Spinal cord (tissue), 9 donors: ENCODE measurements at regions not wholly inside any gene's neighbourhood (a gene's known extent, or its start where the extent isn't known, plus 50 kb on each side); places are given as distances from the start of the nearest gene placed in this dataset.

Experiments used
- DNase-seq, 6 donors: peaks; one replicate each; pipeline versions ENCODE4 v3.0.0 to v3.0.0-alpha.2; 2013 to 2015; ENCODE audit warnings: low spot score in 6 of 6, low read depth in 4 of 6
- H3K27ac ChIP-seq: one replicate; pipeline ENCODE4 v1.5.1; 2013; ENCODE audit warnings: low read depth, low read length, control low read depth
- H3K27me3 ChIP-seq: one replicate; pipeline ENCODE4 v1.6.1; 2013; ENCODE audit warnings: low read length; ENCODE audit not compliant: control insufficient read depth, insufficient read depth
- H3K36me3 ChIP-seq: one replicate; pipeline ENCODE4 v1.6.1; 2013; ENCODE audit warnings: low read length; ENCODE audit not compliant: control insufficient read depth, insufficient read depth
- H3K4me1 ChIP-seq: one replicate; pipeline ENCODE4 v1.6.1; 2013; ENCODE audit warnings: low read length; ENCODE audit not compliant: control insufficient read depth, insufficient read depth
- H3K4me3 ChIP-seq: one replicate; pipeline ENCODE4 v1.5.1; 2013; ENCODE audit warnings: low read depth, low read length, control low read depth
- H3K9me3 ChIP-seq: one replicate; pipeline ENCODE4 v1.6.1; 2013; ENCODE audit warnings: low read length; ENCODE audit not compliant: control insufficient read depth, insufficient read depth
- WGBS: methylation state at CpG from one replicate; pipeline ENCODE4 v1.1.5; 2013; ENCODE audit warnings: missing lambda C conversion rate; ENCODE audit not compliant: insufficient coverage; 5-methylcytosine and 5-hydroxymethylcytosine counted together
- donor health status: healthy.

DNA sequence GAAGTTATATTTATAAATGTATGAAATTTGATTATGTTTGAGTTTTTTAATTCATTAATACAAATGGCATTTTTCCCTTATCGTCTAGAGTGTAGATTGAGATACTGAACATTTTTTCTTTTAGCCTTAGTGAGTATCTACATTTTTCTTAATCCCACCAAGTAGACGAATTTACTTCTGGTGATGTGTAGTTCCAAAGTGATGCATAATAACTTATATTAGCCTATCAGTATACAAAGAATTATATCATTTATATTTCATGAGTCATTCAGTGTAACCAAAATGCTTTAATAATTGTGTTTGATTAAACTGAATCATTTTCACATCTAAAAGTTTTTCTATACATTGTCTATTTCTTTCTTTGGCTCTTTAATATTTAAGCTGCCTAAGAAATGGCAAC is 745.6 kb upstream of the LUZP2 start:
- no CpG with 5 or more reads among the region's 2 CpGs for WGBS
- no peaks in the 10 kb centered on the region for H3K27me3 ChIP-seq

DNA sequence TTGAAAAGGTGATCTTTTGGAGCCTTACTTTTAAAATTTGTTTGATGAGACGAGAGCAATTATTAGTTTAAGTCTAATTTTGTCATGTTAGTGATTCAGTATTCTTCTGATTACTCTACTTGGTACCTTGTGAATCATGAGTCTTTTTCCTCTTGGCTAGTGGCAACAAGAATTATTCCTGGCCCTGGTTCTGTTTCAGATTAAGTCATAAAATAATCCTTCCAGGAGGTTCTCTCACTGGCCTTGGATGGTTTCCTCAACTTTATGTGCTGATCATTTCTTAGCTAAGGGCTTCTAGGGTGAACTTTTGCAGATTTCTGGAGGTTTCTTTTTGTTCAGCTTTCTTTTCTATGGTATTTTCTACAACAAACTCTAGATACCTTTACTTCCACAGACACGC is 741.8 kb upstream of the LUZP2 start:
- DNase-seq = no peak
- Histone ChIP-seq H3K9me3 (no peaks in the 10 kb centered on the region), H3K27ac (no peak overlapping the region), H3K27me3 (no peaks in the 10 kb centered on the region), H3K4me3 (no peak overlapping the region), H3K4me1 (no peaks in the 10 kb centered on the region), H3K36me3 (no peaks in the 10 kb centered on the region)
- no CpG with 5 or more reads among the region's 2 CpGs for WGBS

More for the DNA sequence above, 745.6 kb upstream of the LUZP2 start:
- no peak for DNase-seq
- no peak overlapping the region for H3K4me3 ChIP-seq
- H3K27ac ChIP-seq = no peak overlapping the region
- no peaks in the 10 kb centered on the region for H3K36me3 ChIP-seq
- no peaks in the 10 kb centered on the region for H3K9me3 ChIP-seq
- no peaks in the 10 kb centered on the region for H3K4me1 ChIP-seq

DNA sequence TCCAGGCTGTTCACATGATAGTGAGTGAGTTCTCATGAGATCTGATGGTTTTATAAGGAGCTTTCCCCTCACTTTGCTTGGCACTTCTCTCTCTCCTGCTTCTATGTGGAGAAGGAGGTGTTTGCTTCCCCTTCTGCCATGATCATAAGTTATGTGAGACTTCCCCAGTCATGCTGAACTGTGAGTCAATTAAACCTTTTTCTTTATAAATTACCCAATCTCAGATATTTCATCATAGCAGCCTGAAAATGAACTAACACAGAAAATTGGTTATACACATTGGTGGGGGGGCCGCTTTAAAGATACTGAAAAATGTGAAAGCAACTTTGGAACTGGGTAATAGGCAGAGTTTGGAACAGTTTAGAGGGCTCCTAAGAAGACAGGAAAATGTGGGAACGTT is 741.1 kb upstream of the LUZP2 start:
- no peak overlapping the region for H3K4me3 ChIP-seq
- H3K9me3 ChIP-seq = no peaks in the 10 kb centered on the region
- 55% methylated on average over 1 of the region's 2 CpGs for WGBS
- DNase-seq = no peak
- H3K27me3 ChIP-seq = no peaks in the 10 kb centered on the region
- H3K4me1 ChIP-seq = no peaks in the 10 kb centered on the region
- H3K36me3 ChIP-seq = no peaks in the 10 kb centered on the region
- H3K27ac ChIP-seq = no peak overlapping the region

DNA sequence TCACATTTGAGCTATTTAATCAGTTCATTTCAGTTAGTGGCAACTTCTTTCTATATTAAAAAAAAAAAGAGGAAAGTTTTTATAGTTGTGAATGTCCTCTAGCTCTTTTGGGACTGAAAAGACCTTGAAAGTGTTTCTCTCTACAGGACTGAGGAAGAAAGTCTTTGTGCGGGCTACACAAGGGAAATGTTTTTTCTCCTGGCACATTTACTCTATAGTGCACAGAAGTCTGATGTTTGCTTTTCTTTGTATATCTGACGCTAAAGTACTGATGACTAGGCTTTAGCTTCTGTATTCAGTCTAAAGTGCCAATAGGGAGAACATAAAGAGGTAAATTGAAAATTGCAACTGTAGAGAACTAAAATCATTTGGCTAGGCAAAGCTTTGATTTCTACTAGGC is 737.4 kb upstream of the LUZP2 start:
- Histone ChIP-seq H3K4me1 (no peaks in the 10 kb centered on the region), H3K36me3 (no peaks in the 10 kb centered on the region), H3K27ac (no peak overlapping the region), H3K9me3 (no peaks in the 10 kb centered on the region), H3K4me3 (no peak overlapping the region), H3K27me3 (no peaks in the 10 kb centered on the region)
- peak in 2 of 6 donors; percentile 5 to 34 for DNase-seq
- WGBS = no CpG with 5 or more reads among the region's 2 CpGs

DNA sequence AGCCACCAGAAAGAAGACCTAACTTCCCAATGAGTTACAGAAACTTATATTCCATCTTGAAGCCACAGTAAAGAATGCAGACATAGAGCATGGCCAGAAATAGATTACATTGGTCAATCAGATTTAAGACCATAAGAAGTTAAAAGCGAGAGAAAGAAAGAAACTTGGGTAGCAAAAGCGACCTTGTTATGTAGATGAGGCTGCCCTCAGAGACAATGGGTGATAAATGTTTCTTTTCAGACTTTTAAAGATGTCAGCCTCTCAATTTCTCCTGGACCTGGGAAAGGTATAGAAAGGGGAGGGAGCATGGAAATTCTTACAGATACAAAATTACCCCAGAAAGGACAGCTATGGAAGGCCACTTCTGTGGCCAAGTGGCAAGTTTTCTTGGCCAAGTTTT is 732.6 kb upstream of the LUZP2 start:
- Histone ChIP-seq H3K9me3 (peaks cover 4% of the 10 kb centered on the region), H3K4me1 (no peaks in the 10 kb centered on the region), H3K27me3 (no peaks in the 10 kb centered on the region), H3K36me3 (no peaks in the 10 kb centered on the region), H3K4me3 (no peak overlapping the region), H3K27ac (no peak overlapping the region)
- 14% methylated on average over 1 of the region's 2 CpGs for WGBS
- no peak for DNase-seq

DNA sequence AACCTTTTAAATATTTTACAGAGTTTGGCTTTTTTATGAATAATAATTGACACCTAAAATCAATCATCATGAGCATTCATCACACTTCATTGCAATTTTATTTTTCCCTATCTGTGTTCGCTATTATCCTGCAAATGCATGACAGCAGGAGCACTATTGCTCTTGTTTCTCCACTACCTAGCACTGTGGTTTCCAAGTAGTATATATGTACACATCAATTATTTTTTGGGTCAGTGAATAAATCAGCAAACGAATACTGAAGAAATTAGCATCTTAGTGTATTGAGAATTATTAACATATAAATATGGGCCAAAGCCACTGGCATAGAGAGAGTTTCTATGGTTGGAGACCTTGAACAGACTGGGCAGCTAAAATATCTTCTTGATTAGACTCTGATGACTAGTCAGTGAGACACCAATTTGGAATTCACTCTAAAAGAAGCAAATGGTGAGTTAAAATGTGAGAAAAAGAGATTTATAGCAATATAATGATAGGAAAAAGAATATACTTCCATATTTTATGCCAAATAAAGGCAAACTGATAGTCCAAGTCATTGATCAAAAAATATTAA is 731.1 kb upstream of the LUZP2 start:
- H3K27ac ChIP-seq = no peak overlapping the region
- no peaks in the 10 kb centered on the region for H3K36me3 ChIP-seq
- H3K4me3 ChIP-seq = no peak overlapping the region
- H3K4me1 ChIP-seq = no peaks in the 10 kb centered on the region
- no peaks in the 10 kb centered on the region for H3K27me3 ChIP-seq
- DNase-seq = no peak
- peaks cover 6% of the 10 kb centered on the region for H3K9me3 ChIP-seq
- WGBS = no CpG with 5 or more reads among the region's 2 CpGs

DNA sequence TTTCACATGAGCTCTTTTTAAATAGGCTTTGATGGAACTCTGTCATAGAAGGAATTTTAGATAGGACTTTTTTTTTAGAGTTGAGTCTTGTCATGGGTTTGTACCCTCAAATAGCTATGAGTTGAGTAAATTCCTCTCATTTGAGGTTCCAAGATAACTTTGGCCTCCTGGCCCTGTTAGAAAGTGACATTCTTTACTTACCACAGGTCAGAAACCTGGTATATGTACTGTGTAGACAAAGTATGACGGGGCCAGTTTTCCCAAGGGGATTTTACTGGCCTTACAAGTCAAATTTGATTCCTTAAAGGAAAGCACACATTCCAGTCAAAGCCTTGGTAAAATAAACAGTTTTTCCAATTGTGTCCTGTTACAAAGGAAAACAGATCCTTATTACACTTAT is 729.3 kb upstream of the LUZP2 start:
- no peaks in the 10 kb centered on the region for H3K4me1 ChIP-seq
- no CpG with 5 or more reads among the region's 1 CpG for WGBS
- DNase-seq = no peak
- no peaks in the 10 kb centered on the region for H3K36me3 ChIP-seq
- H3K27ac ChIP-seq = no peak overlapping the region
- H3K4me3 ChIP-seq = no peak overlapping the region
- H3K27me3 ChIP-seq = no peaks in the 10 kb centered on the region
- peaks cover 6% of the 10 kb centered on the region for H3K9me3 ChIP-seq

DNA sequence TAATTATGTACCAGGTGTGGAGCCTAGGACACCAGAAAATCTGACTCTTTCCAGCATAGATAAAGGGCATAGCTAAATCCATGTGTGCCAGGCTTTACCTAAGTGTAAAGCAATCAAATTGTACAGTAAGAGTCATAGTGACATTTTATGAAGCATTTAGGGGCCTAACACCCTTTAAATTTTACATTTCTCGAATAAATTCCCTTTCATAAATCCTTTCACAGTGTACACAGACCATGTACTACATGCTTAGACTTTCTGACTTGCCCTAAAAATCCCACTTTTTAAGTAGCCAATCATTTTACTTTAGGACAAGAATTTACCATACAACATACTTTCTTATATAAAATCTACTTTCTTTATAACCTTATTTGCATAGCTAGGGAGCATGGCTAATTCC is 727.6 kb upstream of the LUZP2 start:
- no peak for DNase-seq
- Histone ChIP-seq H3K36me3 (no peaks in the 10 kb centered on the region), H3K27me3 (no peaks in the 10 kb centered on the region), H3K27ac (no peak overlapping the region), H3K9me3 (peaks cover 6% of the 10 kb centered on the region), H3K4me1 (no peaks in the 10 kb centered on the region), H3K4me3 (no peak overlapping the region)
- 78% methylated on average over 1 of the region's 1 CpG for WGBS

DNA sequence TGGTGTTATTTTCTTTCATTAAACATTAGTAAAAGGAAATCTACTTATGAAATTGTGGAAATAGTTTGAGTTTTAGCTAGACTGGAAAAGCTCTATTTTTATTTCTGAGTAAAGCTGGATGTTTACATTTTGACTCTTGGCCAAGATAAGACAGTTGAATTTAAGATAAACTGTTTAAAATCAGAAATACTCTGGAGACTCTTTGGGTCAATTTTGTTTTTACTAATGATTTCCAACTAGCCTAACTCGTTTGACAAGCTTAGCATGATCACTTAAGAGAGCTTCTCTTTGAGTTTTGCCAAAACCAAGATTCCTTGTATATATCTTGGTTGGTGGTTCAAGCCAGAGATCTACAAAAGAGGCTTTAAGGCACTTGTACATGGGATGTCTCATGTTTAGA is 724.8 kb upstream of the LUZP2 start:
- no peak for DNase-seq
- WGBS = no CpG with 5 or more reads among the region's 1 CpG
- Histone ChIP-seq H3K9me3 (peaks cover 6% of the 10 kb centered on the region), H3K27ac (no peak overlapping the region), H3K4me3 (no peak overlapping the region), H3K36me3 (no peaks in the 10 kb centered on the region), H3K27me3 (no peaks in the 10 kb centered on the region), H3K4me1 (no peaks in the 10 kb centered on the region)

DNA sequence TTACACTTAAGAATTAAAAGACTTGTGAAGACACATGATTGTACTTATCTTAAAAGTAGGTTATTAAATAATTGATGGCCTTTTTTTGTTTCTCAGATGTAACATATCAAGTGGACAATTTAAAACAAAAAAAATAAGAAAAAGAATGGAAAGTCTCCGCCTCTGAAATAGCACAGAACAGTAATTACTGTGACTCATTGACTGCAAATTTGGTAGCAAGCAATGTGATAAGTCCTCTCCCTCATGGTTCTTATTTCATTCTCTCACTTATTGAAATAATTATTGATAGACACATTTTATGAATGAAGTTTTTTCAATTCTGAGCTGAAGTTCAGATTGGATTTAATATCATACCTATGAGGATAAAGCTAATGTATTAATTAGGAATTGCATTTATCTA is 717.9 kb upstream of the LUZP2 start:
- Histone ChIP-seq H3K27me3 (no peaks in the 10 kb centered on the region), H3K27ac (no peak overlapping the region), H3K36me3 (no peaks in the 10 kb centered on the region), H3K4me1 (no peaks in the 10 kb centered on the region), H3K4me3 (no peak overlapping the region), H3K9me3 (no peaks in the 10 kb centered on the region)
- no CpG with 5 or more reads among the region's 1 CpG for WGBS
- no peak for DNase-seq
